ENCODE measurements at regions not wholly inside any gene's neighbourhood (a gene's known extent, or its start where the extent isn't known, plus 50 kb on each side); places are given as distances from the start of the nearest gene placed in this dataset.
A peak's percentile ranks its signal among the peaks of the same experiment; 100 is the strongest.

- no peak overlapping the region for H3K27ac Mint-ChIP-seq
- TF ChIP-seq CTCF (conservative IDR thresholded peaks at IDR 0.05): no peak
- H3K4me3 Mint-ChIP-seq: no peak overlapping the region
- DNase-seq (ENCODE audit: extremely low spot score, unreplicated experiment): no peak
- H3K36me3 Mint-ChIP-seq: no peaks in the 10 kb centered on the region
- no peaks in the 10 kb centered on the region for H3K27me3 Mint-ChIP-seq
- H3K9me3 Mint-ChIP-seq: no peaks in the 10 kb centered on the region
- H3K4me1 Mint-ChIP-seq (ENCODE audit: unreplicated experiment): no peaks in the 10 kb centered on the region
Measured at GRCh38 chr3:145182196-145182911, 978.6 kb downstream of the PLOD2 start.

GRCh38 chr3:145183261-145183660 lies 977.7 kb downstream of the PLOD2 start:
- Mint-ChIP-seq H3K27me3 (no peaks in the 10 kb centered on the region), H3K9me3 (no peaks in the 10 kb centered on the region), H3K27ac (no peak overlapping the region), H3K4me1 (ENCODE audit: unreplicated experiment) (no peaks in the 10 kb centered on the region), H3K36me3 (no peaks in the 10 kb centered on the region), H3K4me3 (no peak overlapping the region)
- no peak for DNase-seq (ENCODE audit: extremely low spot score, unreplicated experiment)
- TF ChIP-seq CTCF (conservative IDR thresholded peaks at IDR 0.05): no peak

GRCh38 chr3:145188079-145188770 lies 972.8 kb downstream of the PLOD2 start:
- Mint-ChIP-seq H3K27ac (no peak overlapping the region), H3K27me3 (no peaks in the 10 kb centered on the region), H3K4me1 (ENCODE audit: unreplicated experiment) (no peaks in the 10 kb centered on the region), H3K4me3 (no peak overlapping the region), H3K9me3 (peaks cover 4% of the 10 kb centered on the region), H3K36me3 (no peaks in the 10 kb centered on the region)
- TF ChIP-seq CTCF (conservative IDR thresholded peaks at IDR 0.05): no peak
- DNase-seq (ENCODE audit: extremely low spot score, unreplicated experiment): no peak

- no peak overlapping the region for H3K4me3 Mint-ChIP-seq
- TF ChIP-seq CTCF (conservative IDR thresholded peaks at IDR 0.05): peak; percentile 2
- H3K27me3 Mint-ChIP-seq: no peaks in the 10 kb centered on the region
- no peaks in the 10 kb centered on the region for H3K4me1 Mint-ChIP-seq (ENCODE audit: unreplicated experiment)
- peaks cover 4% of the 10 kb centered on the region for H3K9me3 Mint-ChIP-seq
- H3K27ac Mint-ChIP-seq: no peak overlapping the region
- DNase-seq (ENCODE audit: extremely low spot score, unreplicated experiment): no peak
- no peaks in the 10 kb centered on the region for H3K36me3 Mint-ChIP-seq
Measured at GRCh38 chr3:145190138-145190537, 970.8 kb downstream of the PLOD2 start.

- TF ChIP-seq CTCF (conservative IDR thresholded peaks at IDR 0.05): no peak
- no peak for DNase-seq (ENCODE audit: extremely low spot score, unreplicated experiment)
- no peaks in the 10 kb centered on the region for H3K4me1 Mint-ChIP-seq (ENCODE audit: unreplicated experiment)
Measured at GRCh38 chr3:145190761-145191160, 970.2 kb downstream of the PLOD2 start.

More at GRCh38 chr3:145190761-145191160, 970.2 kb downstream of the PLOD2 start:
- H3K27me3 Mint-ChIP-seq: no peaks in the 10 kb centered on the region
- H3K27ac Mint-ChIP-seq: no peak overlapping the region
- no peaks in the 10 kb centered on the region for H3K36me3 Mint-ChIP-seq
- no peak overlapping the region for H3K4me3 Mint-ChIP-seq
- peaks cover 4% of the 10 kb centered on the region for H3K9me3 Mint-ChIP-seq
